HEK293T (cell line): ENCODE measurements at regions not wholly inside any gene's neighbourhood (a gene's known extent, or its start where the extent isn't known, plus 50 kb on each side); places are given as distances from the start of the nearest gene placed in this dataset.

Experiments
- CTCF ChIA-PET: fragments of 350-600 bp; formaldehyde crosslinking; extraction: SDS; loops from one replicate; lab custom pipeline; 2021; ENCODE audit warnings: antibody characterized with exemption, inconsistent platforms; lab: Yijun Ruan, JAX
- POLR2A ChIA-PET: fragments of 350-600 bp; formaldehyde crosslinking; extraction: SDS; loops from one replicate; lab custom pipeline; 2020; ENCODE audit warnings: antibody characterized with exemption, inconsistent platforms; lab: Yijun Ruan, JAX
- DNase-seq: peaks from one replicate; pipeline ENCODE4 v3.0.0; 2012; ENCODE audit warnings: mixed read lengths; ENCODE audit errors: extremely low spot score
- ARNT ChIP-seq: fragments of 450-650 bp; IDR thresholded peaks from 2 replicates; pipeline ENCODE4 v1.6.1; 2017; ENCODE audit warnings: mild to moderate bottlenecking
- BHLHE40 ChIP-seq: fragments of 450-650 bp; IDR thresholded peaks from 2 replicates; pipeline ENCODE4 v1.6.1; 2016; ENCODE audit warnings: mild to moderate bottlenecking, moderate library complexity, borderline replicate concordance
- CTBP1 ChIP-seq: fragments of 450-650 bp; IDR thresholded peaks from 2 replicates; pipeline ENCODE4 v1.6.1; 2016; ENCODE audit warnings: borderline replicate concordance
- ELF4 ChIP-seq: fragments of 450-650 bp; IDR thresholded peaks from 2 replicates; pipeline ENCODE4 v1.6.1; 2017; ENCODE audit warnings: antibody characterized with exemption
- FOXA1 ChIP-seq: fragments of 450-650 bp; IDR thresholded peaks from 2 replicates; pipeline ENCODE4 v1.6.1; 2016; ENCODE audit warnings: mild to moderate bottlenecking
- FOXK2 ChIP-seq: fragments of 450-650 bp; IDR thresholded peaks from 2 replicates; pipeline ENCODE4 v1.6.1; 2016; ENCODE audit warnings: mild to moderate bottlenecking
- FOXM1 ChIP-seq: fragments of 450-650 bp; IDR thresholded peaks from 2 replicates; pipeline ENCODE4 v1.6.1; 2017; ENCODE audit warnings: mild to moderate bottlenecking, borderline replicate concordance
- HDGF ChIP-seq: fragments of 450-650 bp; IDR thresholded peaks from 2 replicates; pipeline ENCODE4 v1.6.1; 2017; ENCODE audit warnings: antibody characterized with exemption, borderline replicate concordance
- L3MBTL2 ChIP-seq: fragments of 450-650 bp; conservative IDR thresholded peaks from 2 replicates; pipeline ENCODE4 v1.6.1; 2016; ENCODE audit warnings: mild to moderate bottlenecking
- LEF1 ChIP-seq: fragments of 450-650 bp; IDR thresholded peaks from 2 replicates; pipeline ENCODE4 v1.6.1; 2017; ENCODE audit warnings: mild to moderate bottlenecking, borderline replicate concordance
- NFRKB ChIP-seq: fragments of 450-650 bp; IDR thresholded peaks from 2 replicates; pipeline ENCODE4 v1.6.1; 2016; ENCODE audit warnings: mild to moderate bottlenecking, moderate library complexity
- SP1 ChIP-seq: fragments of 450-650 bp; IDR thresholded peaks from 2 replicates; pipeline ENCODE4 v1.6.1; 2017
- SUZ12 ChIP-seq: fragments of 450-650 bp; IDR thresholded peaks from 2 replicates; pipeline ENCODE4 v1.6.1; 2016; ENCODE audit warnings: mild to moderate bottlenecking
- TARDBP ChIP-seq: fragments of 450-650 bp; IDR thresholded peaks from 2 replicates; pipeline ENCODE4 v1.6.1; 2016
- ZNF384 ChIP-seq: fragments of 450-650 bp; IDR thresholded peaks from 2 replicates; pipeline ENCODE4 v1.6.1; 2016
- TF ChIP-seq, protein P1 (sequence below): fragments of 450-650 bp; IDR thresholded peaks from 2 replicates; pipeline ENCODE4 v1.6.1; 2016

DNA sequence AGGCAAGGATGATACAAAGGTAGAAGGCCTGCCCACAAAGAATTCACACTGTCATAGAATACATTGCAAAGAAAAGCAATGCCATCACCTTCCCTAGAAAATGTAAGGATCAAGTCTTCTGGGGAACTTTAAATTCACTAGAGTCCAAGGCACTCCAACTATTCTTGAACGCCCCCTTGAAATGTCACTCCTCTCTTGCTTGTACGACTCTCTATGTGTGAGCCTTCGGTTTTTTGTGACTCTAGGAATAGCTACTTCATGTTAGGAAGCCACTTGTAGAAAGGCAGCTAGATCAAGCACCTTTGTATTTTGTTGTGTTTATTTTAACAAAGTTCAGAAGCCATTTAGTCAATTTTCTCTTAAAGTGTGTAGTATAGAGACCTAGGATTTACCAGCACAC lies 159.2 kb upstream of the ARID1B start:
- no peak for DNase-seq
- ChIA-PET CTCF (interaction anchor here (0.9 to 1.3 kb wide), 2 partner anchors 19 to 142 kb away, joined by 3 to 4 read pairs; no protein-coding TSS in a partner anchor), POLR2A (no interaction called here)
- TF ChIP-seq ELF4 (no peak), CTBP1 (no peak), TARDBP (no peak), L3MBTL2 (no peak), BHLHE40 (no peak), FOXM1 (no peak), NFRKB (no peak)

- peak; percentile 69 for DNase-seq
Measured at GRCh38 chr6:156617376-156617775, 159.8 kb upstream of the ARID1B start.

GRCh38 chr6:156616495-156616894 lies 160.7 kb upstream of the ARID1B start:
- TF ChIP-seq LEF1, result no peak
- peak; percentile 46; the same call in 1 of the 2 replicates for TF ChIP-seq ZNF384
- TF ChIP-seq FOXA1, result no peak
- TF ChIP-seq FOXM1, result no peak

More at GRCh38 chr6:156617376-156617775, 159.8 kb upstream of the ARID1B start:
- ChIA-PET CTCF (no interaction called here), POLR2A (no interaction called here)
- TF ChIP-seq LEF1 (no peak), SUZ12 (no peak), FOXA1 (no peak), FOXK2 (no peak), BHLHE40 (no peak), ARNT (no peak), NFRKB (no peak), L3MBTL2 (no peak), CTBP1 (no peak), TARDBP (no peak), ELF4 (no peak), SP1 (no peak), ZNF384 (no peak), HDGF (no peak), FOXM1 (no peak)
- TF ChIP-seq, protein P1, sequence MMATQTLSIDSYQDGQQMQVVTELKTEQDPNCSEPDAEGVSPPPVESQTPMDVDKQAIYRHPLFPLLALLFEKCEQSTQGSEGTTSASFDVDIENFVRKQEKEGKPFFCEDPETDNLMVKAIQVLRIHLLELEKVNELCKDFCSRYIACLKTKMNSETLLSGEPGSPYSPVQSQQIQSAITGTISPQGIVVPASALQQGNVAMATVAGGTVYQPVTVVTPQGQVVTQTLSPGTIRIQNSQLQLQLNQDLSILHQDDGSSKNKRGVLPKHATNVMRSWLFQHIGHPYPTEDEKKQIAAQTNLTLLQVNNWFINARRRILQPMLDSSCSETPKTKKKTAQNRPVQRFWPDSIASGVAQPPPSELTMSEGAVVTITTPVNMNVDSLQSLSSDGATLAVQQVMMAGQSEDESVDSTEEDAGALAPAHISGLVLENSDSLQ, result no peak

GRCh38 chr6:156613996-156614395 lies 163.2 kb upstream of the ARID1B start:
- ChIA-PET CTCF (no interaction called here), POLR2A (no interaction called here)
- no peak for TF ChIP-seq ZNF384
- TF ChIP-seq BHLHE40, result no peak
- no peak for TF ChIP-seq TARDBP
- TF ChIP-seq NFRKB, result no peak
- TF ChIP-seq LEF1, result no peak
- TF ChIP-seq FOXA1, result no peak
- TF ChIP-seq CTBP1, result no peak
- TF ChIP-seq SP1, result no peak
- no peak for DNase-seq

More at GRCh38 chr6:156616495-156616894, 160.7 kb upstream of the ARID1B start:
- ChIA-PET CTCF (no interaction called here), POLR2A (no interaction called here)
- DNase-seq, result no peak

GRCh38 chr6:156612361-156612760 lies 164.8 kb upstream of the ARID1B start:
- ChIA-PET POLR2A (no interaction called here), CTCF (no interaction called here)
- TF ChIP-seq FOXK2, result no peak
- no peak for DNase-seq

DNA sequence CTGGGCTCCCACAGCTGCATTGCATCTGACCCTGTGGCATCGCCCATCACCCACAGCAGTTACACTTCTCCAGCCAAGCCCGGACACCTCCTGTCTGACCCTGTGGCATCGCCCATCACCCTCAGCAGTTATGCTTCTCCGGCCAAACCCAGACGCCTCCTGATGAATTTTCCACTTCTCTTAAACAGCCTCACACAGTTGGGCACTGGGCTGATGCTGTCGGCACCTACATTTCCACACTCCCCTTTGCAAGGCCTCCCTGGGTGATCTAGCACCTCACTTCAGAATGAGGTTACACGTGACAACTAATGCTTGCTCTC lies 175.2 kb upstream of the ARID1B start:
- TF ChIP-seq SP1 (no peak), LEF1 (no peak), HDGF (no peak), FOXM1 (no peak), FOXA1 (no peak), L3MBTL2 (no peak)
- no peak for DNase-seq
- POLR2A ChIA-PET, result no interaction called here
- CTCF ChIA-PET, result interaction anchor here (0.7 kb wide), 1 partner anchor 57 kb away, joined by 3 read pairs; no protein-coding TSS in a partner anchor

DNA sequence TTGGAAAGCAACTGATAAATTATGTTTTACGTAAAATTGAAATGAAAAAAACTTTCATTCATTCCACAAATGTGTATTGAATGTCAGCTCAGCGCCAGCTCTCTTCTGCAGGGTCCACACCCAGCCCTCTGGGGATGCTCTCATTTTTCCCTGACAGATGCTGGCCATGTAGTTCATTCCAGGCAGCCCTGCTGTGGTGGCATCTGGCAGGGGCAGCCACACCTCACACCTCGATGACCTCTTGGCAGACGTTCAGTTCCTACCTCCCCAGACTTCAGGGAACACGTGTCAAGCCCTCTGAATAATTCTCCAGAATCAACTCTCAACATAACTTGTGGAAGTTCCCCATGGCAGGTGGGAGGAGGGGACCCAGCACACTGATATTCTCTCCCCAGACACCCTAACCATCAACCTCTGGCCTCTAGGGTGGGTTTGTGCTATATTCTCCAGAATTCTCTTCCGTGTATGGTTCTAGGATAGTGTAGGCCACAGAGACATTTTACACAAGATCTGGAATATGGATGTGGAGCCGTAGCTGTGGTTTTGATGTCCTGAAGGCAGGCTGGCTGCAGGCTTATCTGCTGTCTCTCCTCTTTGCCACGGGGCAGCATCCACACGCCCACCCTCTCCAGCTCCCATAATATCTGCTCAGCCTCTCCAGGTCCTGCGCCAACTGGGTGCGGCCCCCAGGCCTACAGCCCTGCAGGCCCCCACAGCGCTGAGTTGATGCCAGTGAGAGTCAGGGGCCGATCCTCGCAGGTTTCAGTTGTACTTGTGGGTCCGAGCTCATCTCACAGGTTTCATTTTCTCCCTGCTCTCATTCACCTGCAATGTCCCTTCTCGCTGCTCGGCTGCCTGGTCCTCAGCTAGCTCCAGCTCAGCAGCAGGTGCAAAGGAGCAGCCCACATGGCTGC lies 175.8 kb upstream of the ARID1B start:
- DNase-seq, result no peak
- no peak for TF ChIP-seq FOXA1
- no peak for TF ChIP-seq LEF1
- no peak for TF ChIP-seq SUZ12
- no peak for TF ChIP-seq HDGF
- TF ChIP-seq ZNF384, result no peak
- TF ChIP-seq, protein P1, result no peak
- TF ChIP-seq FOXK2, result no peak
- TF ChIP-seq BHLHE40, result no peak
- TF ChIP-seq SP1, result no peak
- no peak for TF ChIP-seq L3MBTL2
- no peak for TF ChIP-seq NFRKB
- TF ChIP-seq CTBP1, result no peak
- TF ChIP-seq TARDBP, result no peak
- TF ChIP-seq ELF4, result no peak
- no peak for TF ChIP-seq FOXM1
- no peak for TF ChIP-seq ARNT
- CTCF ChIA-PET, result no interaction called here

More for the DNA sequence above, 175.8 kb upstream of the ARID1B start:
- POLR2A ChIA-PET, result no interaction called here
